GM12892 (cell line): ENCODE measurements at regions not wholly inside any gene's neighbourhood (a gene's known extent, or its start where the extent isn't known, plus 50 kb on each side); places are given as distances from the start of the nearest gene placed in this dataset.

Experiments used
- POLR2A ChIP-seq: IDR thresholded peaks from 2 replicates; pipeline ENCODE4 v1.6.1; 2011; ENCODE audit warnings: low read depth, low read length, control low read depth
- POLR2AphosphoS5 ChIP-seq: IDR thresholded peaks from 2 replicates; pipeline ENCODE4 v1.6.1; 2011; ENCODE audit warnings: low read depth, low read length, control low read depth

GRCh38 chr16:66207139-66207882 is 159.2 kb upstream of the CDH5 start:
- TF ChIP-seq POLR2A (no peak), POLR2AphosphoS5 (no peak)
